Neural progenitor cell (in vitro differentiated cells): ENCODE measurements at regions not wholly inside any gene's neighbourhood (a gene's known extent, or its start where the extent isn't known, plus 50 kb on each side); places are given as distances from the start of the nearest gene placed in this dataset.

Source experiments
- EZH2 ChIP-seq: fragments of 200-600 bp; sonication (generic); IDR thresholded peaks from 2 replicates; pipeline ENCODE4 v1.6.1; 2017; ENCODE audit warnings: antibody characterized with exemption, mild to moderate bottlenecking, moderate library complexity
- TF ChIP-seq, protein P1 (sequence below): fragments of 200-600 bp; sonication (generic); IDR thresholded peaks from 2 replicates; pipeline ENCODE4 v1.5.1; 2017; ENCODE audit warnings: antibody characterized with exemption, mild to moderate bottlenecking

DNA sequence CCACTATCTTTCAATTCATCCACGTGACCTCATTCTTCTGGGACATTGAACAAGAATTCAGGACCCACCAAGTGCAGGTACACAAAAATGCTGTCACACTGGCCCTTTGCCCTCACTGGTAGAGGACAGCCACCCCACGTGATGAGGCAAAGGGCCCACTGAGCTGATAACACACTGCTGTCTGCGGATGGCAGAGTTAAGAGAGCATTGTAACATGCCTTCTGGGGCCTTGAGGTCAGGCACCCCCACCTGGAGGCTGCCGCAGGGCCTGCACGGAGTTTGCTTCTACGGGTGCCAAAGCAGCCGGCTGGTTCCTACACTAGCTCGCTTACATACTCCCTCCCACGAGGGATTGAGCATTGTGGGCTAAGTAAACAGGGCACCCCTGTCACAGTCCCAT, 101.0 kb downstream of the LRIG3 start:
- TF ChIP-seq EZH2, result no peak
- TF ChIP-seq, protein P1, sequence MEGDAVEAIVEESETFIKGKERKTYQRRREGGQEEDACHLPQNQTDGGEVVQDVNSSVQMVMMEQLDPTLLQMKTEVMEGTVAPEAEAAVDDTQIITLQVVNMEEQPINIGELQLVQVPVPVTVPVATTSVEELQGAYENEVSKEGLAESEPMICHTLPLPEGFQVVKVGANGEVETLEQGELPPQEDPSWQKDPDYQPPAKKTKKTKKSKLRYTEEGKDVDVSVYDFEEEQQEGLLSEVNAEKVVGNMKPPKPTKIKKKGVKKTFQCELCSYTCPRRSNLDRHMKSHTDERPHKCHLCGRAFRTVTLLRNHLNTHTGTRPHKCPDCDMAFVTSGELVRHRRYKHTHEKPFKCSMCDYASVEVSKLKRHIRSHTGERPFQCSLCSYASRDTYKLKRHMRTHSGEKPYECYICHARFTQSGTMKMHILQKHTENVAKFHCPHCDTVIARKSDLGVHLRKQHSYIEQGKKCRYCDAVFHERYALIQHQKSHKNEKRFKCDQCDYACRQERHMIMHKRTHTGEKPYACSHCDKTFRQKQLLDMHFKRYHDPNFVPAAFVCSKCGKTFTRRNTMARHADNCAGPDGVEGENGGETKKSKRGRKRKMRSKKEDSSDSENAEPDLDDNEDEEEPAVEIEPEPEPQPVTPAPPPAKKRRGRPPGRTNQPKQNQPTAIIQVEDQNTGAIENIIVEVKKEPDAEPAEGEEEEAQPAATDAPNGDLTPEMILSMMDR, result no peak
